HEK293T (cell line): ENCODE measurements at regions not wholly inside any gene's neighbourhood (a gene's known extent, or its start where the extent isn't known, plus 50 kb on each side); places are given as distances from the start of the nearest gene placed in this dataset.
"Not testable (repeated sequence)": the region's sequence is repeated elsewhere in the genome, so short reads cannot be mapped to it uniquely, and the experiment has no call there.

Source experiments
- CTCF ChIA-PET: fragments of 350-600 bp; formaldehyde crosslinking; extraction: SDS; loops from one replicate; lab custom pipeline; 2021; ENCODE audit warnings: antibody characterized with exemption, inconsistent platforms; lab: Yijun Ruan, JAX
- POLR2A ChIA-PET: fragments of 350-600 bp; formaldehyde crosslinking; extraction: SDS; loops from one replicate; lab custom pipeline; 2020; ENCODE audit warnings: antibody characterized with exemption, inconsistent platforms; lab: Yijun Ruan, JAX
- DNase-seq: peaks from one replicate; pipeline ENCODE4 v3.0.0; 2012; ENCODE audit warnings: mixed read lengths; ENCODE audit errors: extremely low spot score
- ARNT ChIP-seq: fragments of 450-650 bp; IDR thresholded peaks from 2 replicates; pipeline ENCODE4 v1.6.1; 2017; ENCODE audit warnings: mild to moderate bottlenecking
- BHLHE40 ChIP-seq: fragments of 450-650 bp; IDR thresholded peaks from 2 replicates; pipeline ENCODE4 v1.6.1; 2016; ENCODE audit warnings: mild to moderate bottlenecking, moderate library complexity, borderline replicate concordance
- CTBP1 ChIP-seq: fragments of 450-650 bp; IDR thresholded peaks from 2 replicates; pipeline ENCODE4 v1.6.1; 2016; ENCODE audit warnings: borderline replicate concordance
- ELF4 ChIP-seq: fragments of 450-650 bp; IDR thresholded peaks from 2 replicates; pipeline ENCODE4 v1.6.1; 2017; ENCODE audit warnings: antibody characterized with exemption
- FOXA1 ChIP-seq: fragments of 450-650 bp; IDR thresholded peaks from 2 replicates; pipeline ENCODE4 v1.6.1; 2016; ENCODE audit warnings: mild to moderate bottlenecking
- FOXK2 ChIP-seq: fragments of 450-650 bp; IDR thresholded peaks from 2 replicates; pipeline ENCODE4 v1.6.1; 2016; ENCODE audit warnings: mild to moderate bottlenecking
- FOXM1 ChIP-seq: fragments of 450-650 bp; IDR thresholded peaks from 2 replicates; pipeline ENCODE4 v1.6.1; 2017; ENCODE audit warnings: mild to moderate bottlenecking, borderline replicate concordance
- HDGF ChIP-seq: fragments of 450-650 bp; IDR thresholded peaks from 2 replicates; pipeline ENCODE4 v1.6.1; 2017; ENCODE audit warnings: antibody characterized with exemption, borderline replicate concordance
- L3MBTL2 ChIP-seq: fragments of 450-650 bp; conservative IDR thresholded peaks from 2 replicates; pipeline ENCODE4 v1.6.1; 2016; ENCODE audit warnings: mild to moderate bottlenecking
- LEF1 ChIP-seq: fragments of 450-650 bp; IDR thresholded peaks from 2 replicates; pipeline ENCODE4 v1.6.1; 2017; ENCODE audit warnings: mild to moderate bottlenecking, borderline replicate concordance
- NFRKB ChIP-seq: fragments of 450-650 bp; IDR thresholded peaks from 2 replicates; pipeline ENCODE4 v1.6.1; 2016; ENCODE audit warnings: mild to moderate bottlenecking, moderate library complexity
- SP1 ChIP-seq: fragments of 450-650 bp; IDR thresholded peaks from 2 replicates; pipeline ENCODE4 v1.6.1; 2017
- SUZ12 ChIP-seq: fragments of 450-650 bp; IDR thresholded peaks from 2 replicates; pipeline ENCODE4 v1.6.1; 2016; ENCODE audit warnings: mild to moderate bottlenecking
- TARDBP ChIP-seq: fragments of 450-650 bp; IDR thresholded peaks from 2 replicates; pipeline ENCODE4 v1.6.1; 2016
- ZNF384 ChIP-seq: fragments of 450-650 bp; IDR thresholded peaks from 2 replicates; pipeline ENCODE4 v1.6.1; 2016
- TF ChIP-seq, protein P1 (sequence below): fragments of 450-650 bp; IDR thresholded peaks from 2 replicates; pipeline ENCODE4 v1.6.1; 2016

DNA sequence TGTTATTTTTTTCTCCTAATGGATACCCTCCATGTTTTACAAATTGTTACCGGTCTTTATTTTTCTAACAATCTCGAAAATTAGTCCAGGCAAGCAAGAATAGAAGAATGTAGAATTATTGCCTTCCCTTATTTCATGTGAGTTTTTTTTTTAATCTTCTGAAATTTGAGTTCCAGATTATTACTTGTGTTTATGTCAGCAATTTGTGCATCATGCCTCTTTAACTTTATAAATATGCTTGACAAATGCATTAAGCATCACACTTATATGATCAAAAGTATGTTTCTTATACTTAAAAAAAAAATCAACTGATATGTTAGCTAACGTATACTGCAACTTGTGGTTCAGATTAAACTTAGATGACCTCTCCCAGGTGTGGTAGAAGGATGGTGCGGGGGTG is 242.7 kb upstream of the VSTM2A start:
- CTCF ChIA-PET = no interaction called here
- no peak for TF ChIP-seq BHLHE40
- TF ChIP-seq L3MBTL2 = no peak
- TF ChIP-seq NFRKB = no peak
- TF ChIP-seq TARDBP = no peak
- TF ChIP-seq ELF4 = no peak
- no peak for TF ChIP-seq SUZ12
- no peak for TF ChIP-seq ARNT
- no peak for TF ChIP-seq FOXK2
- no peak for TF ChIP-seq SP1
- TF ChIP-seq LEF1 = no peak
- no peak for TF ChIP-seq CTBP1
- TF ChIP-seq FOXA1 = no peak
- TF ChIP-seq ZNF384 = no peak
- TF ChIP-seq, protein P1, sequence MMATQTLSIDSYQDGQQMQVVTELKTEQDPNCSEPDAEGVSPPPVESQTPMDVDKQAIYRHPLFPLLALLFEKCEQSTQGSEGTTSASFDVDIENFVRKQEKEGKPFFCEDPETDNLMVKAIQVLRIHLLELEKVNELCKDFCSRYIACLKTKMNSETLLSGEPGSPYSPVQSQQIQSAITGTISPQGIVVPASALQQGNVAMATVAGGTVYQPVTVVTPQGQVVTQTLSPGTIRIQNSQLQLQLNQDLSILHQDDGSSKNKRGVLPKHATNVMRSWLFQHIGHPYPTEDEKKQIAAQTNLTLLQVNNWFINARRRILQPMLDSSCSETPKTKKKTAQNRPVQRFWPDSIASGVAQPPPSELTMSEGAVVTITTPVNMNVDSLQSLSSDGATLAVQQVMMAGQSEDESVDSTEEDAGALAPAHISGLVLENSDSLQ = no peak
- no peak for TF ChIP-seq FOXM1
- DNase-seq = no peak
- POLR2A ChIA-PET = no interaction called here

DNA sequence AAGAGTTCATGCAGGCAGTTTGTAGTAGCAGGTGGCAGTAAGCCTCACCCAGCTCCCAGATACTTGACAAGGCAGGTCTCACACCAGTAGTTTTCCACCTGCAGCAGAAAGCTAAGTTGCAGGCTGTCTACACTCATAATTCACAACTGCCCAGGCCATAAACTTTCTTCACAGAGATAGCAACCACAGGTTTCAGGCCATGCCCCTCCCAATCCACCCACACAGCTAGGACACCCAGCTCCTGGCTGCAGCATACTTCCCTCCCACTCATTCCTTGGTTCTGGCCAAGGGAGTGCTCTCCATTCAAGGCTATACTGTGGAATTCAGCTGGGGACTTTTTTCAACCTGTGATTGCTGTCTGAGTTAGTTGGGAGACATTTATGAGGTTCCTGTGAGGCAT is 226.2 kb upstream of the VSTM2A start:
- CTCF ChIA-PET, POLR2A ChIA-PET, DNase-seq: not testable (repeated sequence)

DNA sequence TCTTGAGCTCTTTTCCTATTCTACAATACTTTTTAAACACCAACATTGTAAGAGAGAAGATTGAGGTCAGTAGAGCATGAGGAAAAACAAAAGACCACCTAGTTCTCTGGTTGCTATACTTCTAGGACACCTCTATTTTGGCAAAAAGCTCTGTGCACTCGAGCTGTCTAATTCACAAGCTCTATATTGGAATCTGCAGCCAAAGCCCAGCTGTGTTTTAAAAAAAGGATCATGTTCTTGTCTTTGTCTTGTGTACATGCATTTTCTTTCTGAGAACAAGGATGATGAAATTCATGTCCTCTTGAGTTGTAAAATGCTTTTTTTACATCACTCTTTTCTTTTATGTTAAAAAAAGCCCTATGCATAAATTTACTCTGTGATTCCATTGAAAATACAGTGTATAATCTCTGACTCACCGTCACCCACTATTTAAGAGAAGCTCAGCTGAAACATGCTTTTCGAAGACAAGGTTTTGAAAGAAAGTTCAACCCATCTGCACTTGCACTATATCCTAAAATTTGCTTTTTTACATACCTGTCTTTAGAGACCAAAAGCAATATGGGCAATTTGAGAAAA is 215.5 kb upstream of the VSTM2A start:
- TF ChIP-seq SP1 (no peak), HDGF (no peak), L3MBTL2 (no peak), NFRKB (no peak), FOXK2 (no peak)
- TF ChIP-seq, protein P1 = no peak
- POLR2A ChIA-PET = no interaction called here
- DNase-seq = no peak
- CTCF ChIA-PET = no interaction called here

DNA sequence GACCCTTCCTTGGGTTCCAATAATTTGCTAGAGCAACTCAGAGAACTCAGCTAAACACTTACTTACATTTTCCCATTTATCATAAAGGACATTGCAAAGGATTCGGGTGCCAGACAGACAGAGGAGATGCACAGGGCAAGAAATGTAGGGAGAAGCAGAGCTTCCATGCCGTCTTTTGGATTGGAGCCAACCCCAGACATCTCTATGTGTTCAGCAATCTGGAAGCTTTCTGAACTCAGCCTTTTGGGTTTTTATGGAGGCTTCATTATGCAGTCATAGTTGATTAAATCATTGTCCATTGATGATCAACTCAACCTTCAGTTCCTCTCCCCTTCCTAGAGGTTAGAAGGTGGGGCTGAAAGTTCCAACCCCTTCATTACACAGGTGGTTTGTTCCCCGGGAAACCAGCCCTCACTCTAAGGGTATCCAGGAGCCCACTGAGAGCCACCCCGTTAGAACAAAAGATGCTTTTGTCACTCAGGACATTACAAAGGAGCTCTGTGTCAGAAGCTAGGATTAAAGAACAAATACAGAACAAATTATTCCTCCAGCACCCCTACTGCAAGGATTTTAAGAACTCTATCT is 211.9 kb upstream of the VSTM2A start:
- DNase-seq = no peak
- TF ChIP-seq FOXA1 = no peak
- ChIA-PET CTCF (no interaction called here), POLR2A (no interaction called here)

DNA sequence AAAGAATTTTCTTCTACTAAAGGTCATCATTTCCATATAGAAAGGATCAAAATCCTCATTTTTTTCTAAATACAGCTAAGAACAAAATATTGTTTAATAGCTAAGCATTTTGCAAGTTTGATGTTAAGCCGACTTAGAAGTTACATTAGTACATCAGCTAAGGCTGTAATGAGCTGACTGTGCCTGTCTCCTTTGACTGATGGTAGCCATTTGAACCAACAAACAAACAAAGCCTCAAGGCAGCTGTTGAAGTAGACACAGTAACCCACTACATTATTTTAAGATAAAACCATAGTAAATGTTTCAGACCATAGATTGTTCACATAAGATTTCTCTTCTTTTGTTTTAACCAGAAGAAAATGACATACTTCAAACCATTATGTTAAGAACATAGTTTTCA is 210.9 kb upstream of the VSTM2A start:
- ChIA-PET POLR2A (no interaction called here), CTCF (no interaction called here)
- TF ChIP-seq FOXA1 (no peak), ARNT (no peak), TARDBP (no peak), NFRKB (no peak), BHLHE40 (no peak), LEF1 (no peak), ZNF384 (no peak), FOXK2 (no peak), SUZ12 (no peak), L3MBTL2 (no peak), ELF4 (no peak), CTBP1 (no peak), HDGF (no peak), SP1 (no peak), FOXM1 (no peak)
- TF ChIP-seq, protein P1 = no peak
- no peak for DNase-seq

DNA sequence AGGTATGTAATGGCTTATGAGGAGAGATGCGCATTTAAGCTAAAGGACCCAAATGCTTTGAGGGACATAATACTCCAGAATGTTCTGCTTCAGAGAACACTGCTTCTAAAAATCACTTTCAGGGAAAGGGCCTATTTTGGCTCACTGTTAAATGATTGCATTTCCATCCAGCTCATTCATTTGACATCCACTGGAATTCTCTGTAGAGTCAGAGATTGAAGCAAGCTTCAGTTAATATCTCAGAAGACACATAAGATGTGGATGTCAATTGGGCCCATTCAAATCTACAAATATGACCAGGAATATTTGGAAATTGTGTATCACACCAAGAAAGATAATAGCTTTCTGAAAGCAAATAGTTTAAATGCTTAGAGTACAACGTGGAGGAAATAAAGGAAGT is 209.9 kb upstream of the VSTM2A start:
- ChIA-PET POLR2A (no interaction called here), CTCF (no interaction called here)
- TF ChIP-seq SP1 (no peak), CTBP1 (no peak), ZNF384 (no peak), TARDBP (no peak), FOXM1 (no peak), HDGF (no peak), BHLHE40 (no peak), ELF4 (no peak), FOXA1 (no peak), FOXK2 (no peak), ARNT (no peak), SUZ12 (no peak), NFRKB (no peak), LEF1 (no peak)
- TF ChIP-seq, protein P1 = no peak
- no peak for DNase-seq

DNA sequence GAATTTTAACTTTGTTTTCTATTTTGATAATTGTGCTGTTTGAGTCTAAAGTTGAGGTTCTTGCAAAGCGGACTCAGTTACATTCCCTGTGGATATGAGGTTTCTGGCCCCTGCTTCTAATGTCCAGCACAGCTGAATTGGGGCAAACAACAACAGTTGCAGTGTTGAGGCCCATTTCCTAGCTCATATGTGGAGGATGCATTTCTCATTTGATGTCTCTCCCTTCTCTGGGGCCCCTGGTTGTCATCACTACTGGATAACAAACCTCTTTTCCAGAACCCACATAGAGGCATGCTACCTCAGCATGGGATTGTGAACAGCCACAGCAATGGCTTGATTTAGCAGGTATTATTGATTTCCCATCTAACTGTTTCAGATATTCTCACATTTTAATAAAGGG is 208.2 kb upstream of the VSTM2A start:
- ChIA-PET POLR2A (no interaction called here), CTCF (no interaction called here)
- DNase-seq = no peak
- no peak for TF ChIP-seq ZNF384
- TF ChIP-seq HDGF = no peak
- TF ChIP-seq FOXM1 = no peak
- TF ChIP-seq SUZ12 = no peak
- no peak for TF ChIP-seq SP1
- no peak for TF ChIP-seq LEF1
- no peak for TF ChIP-seq CTBP1
- no peak for TF ChIP-seq ARNT
- TF ChIP-seq, protein P1 = no peak
- no peak for TF ChIP-seq FOXK2
- no peak for TF ChIP-seq ELF4
- no peak for TF ChIP-seq TARDBP
- TF ChIP-seq NFRKB = no peak
